A673 (cell line): ENCODE measurements at regions not wholly inside any gene's neighbourhood (a gene's known extent, or its start where the extent isn't known, plus 50 kb on each side); places are given as distances from the start of the nearest gene placed in this dataset.
A peak's percentile ranks its signal among the peaks of the same experiment; 100 is the strongest.

Experiments
- BruUV-seq: library from RNA; stranded (reverse); fragments of 400-500 nt; replicated peaks from 2 replicates; lab custom pipeline; 2021; lab: Mats Ljungman, UMichigan
- CTCF ChIA-PET: fragments of 300-600 bp; sonication (Branson Sonifier 250); formaldehyde crosslinking; loops from one replicate; lab custom pipeline; 2022; ENCODE audit warnings: antibody characterized with exemption; lab: Charles Lee
- POLR2A ChIA-PET: fragments of 300-600 bp; sonication (Branson Sonifier 250); formaldehyde crosslinking; loops from one replicate; lab custom pipeline; 2022; ENCODE audit warnings: antibody characterized with exemption; ENCODE audit not compliant: low non-redundant PET; lab: Charles Lee
- DNase-seq: peaks from one replicate; pipeline ENCODE4 v3.0.0-alpha.2; 2015; ENCODE audit warnings: low spot score
- H3K27ac ChIP-seq: fragments of 200-600 bp; sonication (generic); 2 replicates; pipeline ENCODE4 v1.5.1; 2016; ENCODE audit warnings: mixed run types, low read depth, mild to moderate bottlenecking, mixed read lengths, antibody characterized with exemption, low read length; ENCODE audit not compliant: poor library complexity, severe bottlenecking
- H3K27me3 ChIP-seq: fragments of 200-600 bp; sonication (generic); replicated peaks from 2 replicates; pipeline ENCODE4 v1.6.1; 2017; ENCODE audit warnings: mixed run types, low read depth, mild to moderate bottlenecking, mixed read lengths, antibody characterized with exemption, low read length; ENCODE audit not compliant: insufficient read depth, poor library complexity
- H3K36me3 ChIP-seq: fragments of 200-600 bp; sonication (generic); 2 replicates; pipeline ENCODE4 v1.6.1; 2016; ENCODE audit warnings: mixed run types, mild to moderate bottlenecking, mixed read lengths, antibody characterized with exemption, low read length; ENCODE audit not compliant: insufficient read depth, poor library complexity, severe bottlenecking
- H3K4me1 ChIP-seq: fragments of 200-600 bp; sonication (generic); 2 replicates; pipeline ENCODE4 v1.6.1; 2017; ENCODE audit warnings: mixed run types, mild to moderate bottlenecking, mixed read lengths, antibody characterized with exemption, low read length; ENCODE audit not compliant: insufficient read depth, poor library complexity, severe bottlenecking
- H3K4me3 ChIP-seq: fragments of 200-600 bp; sonication (generic); 2 replicates; pipeline ENCODE4 v1.5.1; 2016; ENCODE audit warnings: low read depth, mixed run types, mild to moderate bottlenecking, mixed read lengths, low read length; ENCODE audit not compliant: poor library complexity, severe bottlenecking
- H3K9me3 ChIP-seq: fragments of 200-600 bp; sonication (generic); 2 replicates; pipeline ENCODE4 v1.6.1; 2016; ENCODE audit warnings: mixed run types, low read depth, mild to moderate bottlenecking, mixed read lengths, antibody characterized with exemption, low read length; ENCODE audit not compliant: poor library complexity, severe bottlenecking
- EZH2 ChIP-seq: fragments of 200-600 bp; sonication (generic); IDR thresholded peaks from 2 replicates; pipeline ENCODE4 v1.6.1; 2017; ENCODE audit warnings: borderline replicate concordance, low read depth, mild to moderate bottlenecking, mixed read lengths, antibody characterized with exemption, low read length; ENCODE audit not compliant: poor library complexity, severe bottlenecking
- intact Hi-C: fragments of 100-400 bp; cut with micrococcal nuclease; formaldehyde crosslinking; loops from one replicate; pipeline ENCODE4 v1.10.0; 2022; ENCODE audit not compliant: unreplicated experiment
- TF ChIP-seq, protein P1 (sequence below): fragments of 300-800, 200-600 bp; sonication (generic); conservative IDR thresholded peaks from 2 replicates; pipeline ENCODE4 v1.5.1; 2017; ENCODE audit warnings: low read depth, mild to moderate bottlenecking, antibody characterized with exemption, low read length, moderate library complexity, mixed read lengths

DNA sequence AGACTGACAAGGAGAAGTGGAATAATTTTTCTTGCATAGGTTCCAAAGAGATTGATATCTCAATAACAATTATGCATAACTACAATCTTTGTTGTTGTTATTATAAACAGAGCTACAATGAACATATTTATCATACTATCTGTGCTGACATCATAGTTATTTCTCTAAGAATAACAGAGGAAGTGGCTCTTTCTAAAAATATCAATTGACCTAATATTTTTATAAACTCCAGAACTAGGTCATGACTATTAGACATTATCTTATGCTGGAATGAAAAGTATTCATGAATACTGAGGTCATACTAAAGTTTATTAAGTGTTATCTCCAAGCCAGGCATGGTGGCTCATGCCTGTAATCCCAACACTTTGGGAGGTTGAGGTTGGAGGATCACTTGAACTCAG is 114.1 kb downstream of the DCLK3 start:
- ChIA-PET CTCF (no interaction called here), POLR2A (no interaction called here)
- no peak for DNase-seq
- H3K4me3 ChIP-seq: no peak overlapping the region
- H3K27ac ChIP-seq: no peak overlapping the region
- BruUV-seq: no TSS peak
- H3K9me3 ChIP-seq: no peaks in the 10 kb centered on the region
- TF ChIP-seq, protein P1, sequence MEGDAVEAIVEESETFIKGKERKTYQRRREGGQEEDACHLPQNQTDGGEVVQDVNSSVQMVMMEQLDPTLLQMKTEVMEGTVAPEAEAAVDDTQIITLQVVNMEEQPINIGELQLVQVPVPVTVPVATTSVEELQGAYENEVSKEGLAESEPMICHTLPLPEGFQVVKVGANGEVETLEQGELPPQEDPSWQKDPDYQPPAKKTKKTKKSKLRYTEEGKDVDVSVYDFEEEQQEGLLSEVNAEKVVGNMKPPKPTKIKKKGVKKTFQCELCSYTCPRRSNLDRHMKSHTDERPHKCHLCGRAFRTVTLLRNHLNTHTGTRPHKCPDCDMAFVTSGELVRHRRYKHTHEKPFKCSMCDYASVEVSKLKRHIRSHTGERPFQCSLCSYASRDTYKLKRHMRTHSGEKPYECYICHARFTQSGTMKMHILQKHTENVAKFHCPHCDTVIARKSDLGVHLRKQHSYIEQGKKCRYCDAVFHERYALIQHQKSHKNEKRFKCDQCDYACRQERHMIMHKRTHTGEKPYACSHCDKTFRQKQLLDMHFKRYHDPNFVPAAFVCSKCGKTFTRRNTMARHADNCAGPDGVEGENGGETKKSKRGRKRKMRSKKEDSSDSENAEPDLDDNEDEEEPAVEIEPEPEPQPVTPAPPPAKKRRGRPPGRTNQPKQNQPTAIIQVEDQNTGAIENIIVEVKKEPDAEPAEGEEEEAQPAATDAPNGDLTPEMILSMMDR: no peak
- TF ChIP-seq EZH2: no peak
- no peaks in the 10 kb centered on the region for H3K27me3 ChIP-seq
- H3K4me1 ChIP-seq: peaks cover 11% of the 10 kb centered on the region
- no peaks in the 10 kb centered on the region for H3K36me3 ChIP-seq
- intact Hi-C loops: no loop called here

- CTCF ChIA-PET: no interaction called here
- H3K27ac ChIP-seq: no peak overlapping the region
- H3K4me3 ChIP-seq: no peak overlapping the region
These were observed 115.2 kb downstream of the DCLK3 start for GRCh38 chr3:36649125-36649524.

GRCh38 chr3:36648241-36649034 is 115.9 kb downstream of the DCLK3 start:
- Histone ChIP-seq H3K9me3 (no peaks in the 10 kb centered on the region), H3K36me3 (no peaks in the 10 kb centered on the region), H3K4me1 (peaks cover 11% of the 10 kb centered on the region), H3K4me3 (no peak overlapping the region), H3K27me3 (no peaks in the 10 kb centered on the region), H3K27ac (peak overlapping the region; percentile 33)
- intact Hi-C loops: no loop called here
- TF ChIP-seq, protein P1: no peak
- TF ChIP-seq EZH2: no peak
- POLR2A ChIA-PET: interaction anchor here (0.5 kb wide), 1 partner anchor 241 kb away, joined by 4 read pairs; no protein-coding TSS in a partner anchor
- peak; percentile 53 for DNase-seq
- BruUV-seq: no TSS peak
- CTCF ChIA-PET: no interaction called here

More at GRCh38 chr3:36649125-36649524, 115.2 kb downstream of the DCLK3 start:
- POLR2A ChIA-PET: interaction anchor here (0.5 kb wide), 1 partner anchor 242 kb away, joined by 4 read pairs; no protein-coding TSS in a partner anchor
- BruUV-seq: no TSS peak
- intact Hi-C loops: no loop called here
- Histone ChIP-seq H3K4me1 (peaks cover 11% of the 10 kb centered on the region), H3K36me3 (no peaks in the 10 kb centered on the region), H3K9me3 (no peaks in the 10 kb centered on the region), H3K27me3 (no peaks in the 10 kb centered on the region)
- TF ChIP-seq EZH2: no peak
- TF ChIP-seq, protein P1: no peak
- no peak for DNase-seq
